Calu3 (cell line): ENCODE measurements at regions not wholly inside any gene's neighbourhood (a gene's known extent, or its start where the extent isn't known, plus 50 kb on each side); places are given as distances from the start of the nearest gene placed in this dataset.
A peak's percentile ranks its signal among the peaks of the same experiment; 100 is the strongest.

ENCODE experiments used
- BruUV-seq: library from RNA; stranded (reverse); fragments of 400-500 nt; replicated peaks from 2 replicates; lab custom pipeline; 2021; lab: Mats Ljungman, UMichigan
- CTCF ChIA-PET: fragments of 300-600 bp; sonication (Branson Sonifier 250); formaldehyde crosslinking; loops from one replicate; lab custom pipeline; 2022; ENCODE audit warnings: antibody characterized with exemption; lab: Charles Lee
- DNase-seq: peaks from one replicate; pipeline ENCODE4 v3.0.0; 2022
- H3K27ac Mint-ChIP-seq: one replicate; pipeline ENCODE4 v1.8.0; 2022; ENCODE audit warnings: mixed read lengths; ENCODE audit not compliant: unreplicated experiment
- H3K27me3 Mint-ChIP-seq: one replicate; pipeline ENCODE4 v1.8.0; 2022; ENCODE audit warnings: mixed read lengths; ENCODE audit not compliant: unreplicated experiment
- H3K36me3 Mint-ChIP-seq: one replicate; pipeline ENCODE4 v1.8.0; 2022; ENCODE audit warnings: mild to moderate bottlenecking, moderate library complexity, mixed read lengths; ENCODE audit not compliant: insufficient read depth, unreplicated experiment
- H3K4me1 Mint-ChIP-seq: one replicate; pipeline ENCODE4 v1.8.0; 2022; ENCODE audit warnings: mild to moderate bottlenecking, low read depth, mixed read lengths; ENCODE audit not compliant: unreplicated experiment
- H3K4me3 Mint-ChIP-seq: one replicate; pipeline ENCODE4 v1.8.0; 2022; ENCODE audit warnings: mild to moderate bottlenecking, low read depth, moderate library complexity, mixed read lengths; ENCODE audit not compliant: unreplicated experiment
- H3K9me3 Mint-ChIP-seq: one replicate; pipeline ENCODE4 v1.8.0; 2022; ENCODE audit warnings: low read depth, mixed read lengths; ENCODE audit not compliant: unreplicated experiment
- CTCF ChIP-seq: fragments of 200-600 bp; IDR thresholded peaks from one replicate; pipeline ENCODE4 v1.8.0; 2022; ENCODE audit warnings: antibody characterized with exemption; ENCODE audit not compliant: unreplicated experiment
- intact Hi-C: fragments of 100-400 bp; cut with micrococcal nuclease; formaldehyde crosslinking; loops from one replicate; pipeline ENCODE4 v1.10.0; 2022; ENCODE audit not compliant: unreplicated experiment

GRCh38 chr1:54460861-54461387 lies 54.7 kb upstream of the SSBP3 start:
- no peaks in the 10 kb centered on the region for H3K36me3 Mint-ChIP-seq
- H3K27ac Mint-ChIP-seq: no peak overlapping the region
- BruUV-seq: no TSS peak

DNA sequence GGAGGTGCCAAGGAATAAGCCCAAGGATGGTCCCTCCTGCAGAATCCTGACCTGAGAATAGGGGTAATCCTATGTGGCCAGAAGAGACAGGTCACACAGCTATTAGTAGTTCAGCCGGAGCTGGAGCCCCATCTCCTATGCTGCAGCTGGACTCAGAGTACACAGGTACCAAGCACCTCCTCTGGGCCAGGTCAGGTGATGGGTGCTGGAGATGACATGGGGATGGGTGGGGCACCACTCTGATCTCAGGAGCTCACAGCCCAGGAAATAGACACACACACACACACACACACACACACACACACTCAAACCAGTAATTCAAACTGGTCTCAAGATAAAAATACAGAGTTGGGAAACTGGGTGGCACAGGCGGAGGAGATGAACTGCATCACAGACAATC lies 54.2 kb upstream of the SSBP3 start:
- peaks cover 19% of the 10 kb centered on the region for H3K4me1 Mint-ChIP-seq
- CTCF ChIA-PET: interaction anchor here (0.7 to 1.3 kb wide), 4 partner anchors 19 to 155 kb away, joined by 3 to 4 read pairs (median 3); no protein-coding TSS in a partner anchor

More at GRCh38 chr1:54460861-54461387, 54.7 kb upstream of the SSBP3 start:
- Mint-ChIP-seq H3K27me3 (peaks cover 7% of the 10 kb centered on the region), H3K4me3 (no peak overlapping the region), H3K9me3 (no peaks in the 10 kb centered on the region), H3K4me1 (peaks cover 19% of the 10 kb centered on the region)
- intact Hi-C loops: no loop called here
- TF ChIP-seq CTCF: no peak
- CTCF ChIA-PET: interaction anchor here (0.7 kb wide), 1 partner anchor 101 kb away, joined by 3 read pairs; no protein-coding TSS in a partner anchor
- DNase-seq: no peak

GRCh38 chr1:54459726-54460191 lies 53.6 kb upstream of the SSBP3 start:
- Mint-ChIP-seq H3K9me3 (no peaks in the 10 kb centered on the region), H3K27me3 (peaks cover 8% of the 10 kb centered on the region), H3K36me3 (no peaks in the 10 kb centered on the region), H3K4me3 (no peak overlapping the region), H3K4me1 (peaks cover 19% of the 10 kb centered on the region), H3K27ac (peak overlapping the region; percentile 16)
- no TSS peak for BruUV-seq
- CTCF ChIA-PET: interaction anchor here (0.6 to 1.3 kb wide), 5 partner anchors 10 to 154 kb away, joined by 3 to 6 read pairs (median 3); no protein-coding TSS in a partner anchor
- peak; percentile 81 for DNase-seq
- intact Hi-C loops: no loop called here
- TF ChIP-seq CTCF: no peak

More for the DNA sequence above, 54.2 kb upstream of the SSBP3 start:
- H3K27me3 Mint-ChIP-seq: peaks cover 8% of the 10 kb centered on the region
- DNase-seq: no peak
- intact Hi-C loops: no loop called here
- H3K27ac Mint-ChIP-seq: no peak overlapping the region
- no peaks in the 10 kb centered on the region for H3K9me3 Mint-ChIP-seq
- no peak for TF ChIP-seq CTCF
- no peaks in the 10 kb centered on the region for H3K36me3 Mint-ChIP-seq
- BruUV-seq: no TSS peak
- no peak overlapping the region for H3K4me3 Mint-ChIP-seq

DNA sequence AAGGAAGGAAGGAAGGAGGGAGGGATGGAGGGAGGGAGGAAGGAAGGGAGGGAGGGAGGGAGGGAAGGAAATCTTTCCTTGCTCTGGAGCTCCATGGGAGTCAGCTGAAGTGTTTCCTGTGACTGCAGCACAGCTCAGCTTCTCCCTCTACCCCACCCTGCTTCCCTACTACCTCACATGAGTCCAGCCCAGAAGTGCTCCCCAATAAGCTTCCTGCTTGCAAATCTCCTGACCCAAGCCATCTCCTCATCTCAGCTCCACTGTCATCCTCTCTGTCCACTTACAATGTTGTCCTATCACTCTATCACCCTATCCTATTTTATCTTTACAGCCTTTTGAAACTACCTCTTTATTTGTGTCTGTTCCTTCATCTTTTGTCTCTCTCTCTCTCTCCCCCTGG lies 52.9 kb upstream of the SSBP3 start:
- intact Hi-C loops: no loop called here
- peaks cover 8% of the 10 kb centered on the region for H3K27me3 Mint-ChIP-seq
- H3K27ac Mint-ChIP-seq: peak overlapping the region; percentile 16
- peaks cover 19% of the 10 kb centered on the region for H3K4me1 Mint-ChIP-seq
- no peaks in the 10 kb centered on the region for H3K36me3 Mint-ChIP-seq
- no peaks in the 10 kb centered on the region for H3K9me3 Mint-ChIP-seq
- no peak overlapping the region for H3K4me3 Mint-ChIP-seq
- CTCF ChIA-PET: interaction anchor here (0.6 to 1.3 kb wide), 3 partner anchors 21 to 78 kb away, joined by 3 to 6 read pairs (median 3); no protein-coding TSS in a partner anchor
- BruUV-seq: no TSS peak
- no peak for DNase-seq
- no peak for TF ChIP-seq CTCF
